ENCODE measurements at regions not wholly inside any gene's neighbourhood (a gene's known extent, or its start where the extent isn't known, plus 50 kb on each side); places are given as distances from the start of the nearest gene placed in this dataset.

- no peak for DNase-seq
Measured at GRCh38 chr2:71830497-71831192, 317.0 kb downstream of the CYP26B1 start.

- DNase-seq = no peak
Measured at GRCh38 chr2:71829008-71829407, 318.7 kb downstream of the CYP26B1 start.

GRCh38 chr2:71827973-71828372, 319.7 kb downstream of the CYP26B1 start:
- DNase-seq = no peak

- no peak for DNase-seq
Measured at GRCh38 chr2:71827524-71827901, 320.1 kb downstream of the CYP26B1 start.

GRCh38 chr2:71826826-71827523, 320.7 kb downstream of the CYP26B1 start:
- no peak for DNase-seq

GRCh38 chr2:71826299-71826698, 321.4 kb downstream of the CYP26B1 start:
- no peak for DNase-seq

- no peak for DNase-seq
Measured at GRCh38 chr2:71824436-71824835, 323.2 kb downstream of the CYP26B1 start.

- DNase-seq = no peak
Measured at GRCh38 chr2:71823526-71823925, 324.1 kb downstream of the CYP26B1 start.

- no peak for DNase-seq
Measured at GRCh38 chr2:71822463-71822862, 325.2 kb downstream of the CYP26B1 start.

GRCh38 chr2:71821856-71822255, 325.8 kb downstream of the CYP26B1 start:
- no peak for DNase-seq

- no peak for DNase-seq
Measured at GRCh38 chr2:71816815-71817214, 330.8 kb downstream of the CYP26B1 start.

GRCh38 chr2:71815701-71816474, 331.8 kb downstream of the CYP26B1 start:
- DNase-seq = no peak

GRCh38 chr2:71814885-71815284, 332.8 kb downstream of the CYP26B1 start:
- DNase-seq = no peak

GRCh38 chr2:71813807-71814470, 333.7 kb downstream of the CYP26B1 start:
- no peak for DNase-seq

- no peak for DNase-seq
Measured at GRCh38 chr2:71813315-71813714, 334.3 kb downstream of the CYP26B1 start.

GRCh38 chr2:71812736-71813135, 334.9 kb downstream of the CYP26B1 start:
- no peak for DNase-seq

GRCh38 chr2:71811726-71812125, 335.9 kb downstream of the CYP26B1 start:
- DNase-seq = no peak

- no peak for DNase-seq
Measured at GRCh38 chr2:71811157-71811556, 336.5 kb downstream of the CYP26B1 start.

- no peak for DNase-seq
Measured at GRCh38 chr2:71807581-71808451, 339.8 kb downstream of the CYP26B1 start.

- no peak for DNase-seq
Measured at GRCh38 chr2:71806432-71806831, 341.2 kb downstream of the CYP26B1 start.

- no peak for DNase-seq
Measured at GRCh38 chr2:71804281-71804751, 343.3 kb downstream of the CYP26B1 start.

- DNase-seq = no peak
Measured at GRCh38 chr2:71803398-71803797, 344.3 kb downstream of the CYP26B1 start.
